Neutrophil (primary cell): ENCODE measurements at regions not wholly inside any gene's neighbourhood (a gene's known extent, or its start where the extent isn't known, plus 50 kb on each side); places are given as distances from the start of the nearest gene placed in this dataset.

Experiments
- H3K27ac ChIP-seq: fragments of 200-600 bp; sonication (generic); 2 replicates; pipeline ENCODE4 v1.5.1; 2016; ENCODE audit warnings: mild to moderate bottlenecking, moderate library complexity
- H3K27me3 ChIP-seq: fragments of 200-600 bp; sonication (generic); 2 replicates; pipeline ENCODE4 v1.6.0; 2016; ENCODE audit warnings: mild to moderate bottlenecking
- H3K36me3 ChIP-seq: fragments of 200-600 bp; sonication (generic); 2 replicates; pipeline ENCODE4 v1.5.1; 2017
- H3K4me1 ChIP-seq, 2 experiments: fragments of 200-600 bp in 1 of 2; sonication (generic) in 1 of 2; 1 replicate in 1 of 2; 2 replicates in 1 of 2; pipeline versions ENCODE4 v1.5.1 to v1.6.1; 2013 to 2016; ENCODE audit warnings: low read depth in 1 of 2, low read length in 1 of 2, mild to moderate bottlenecking in 1 of 2, moderate library complexity in 1 of 2; ENCODE audit not compliant: control insufficient read depth in 1 of 2, insufficient read depth in 1 of 2
- H3K4me3 ChIP-seq, 2 experiments: fragments of 200-600 bp in 1 of 2; sonication (generic) in 1 of 2; 1 replicate in 1 of 2; 2 replicates in 1 of 2; pipeline ENCODE4 v1.5.1; 2013 to 2016; ENCODE audit warnings: low read depth in 1 of 2, low read length in 1 of 2, mild to moderate bottlenecking in 1 of 2, moderate library complexity in 1 of 2
- H3K9me3 ChIP-seq: fragments of 200-600 bp; sonication (generic); 2 replicates; pipeline ENCODE4 v1.5.1; 2016
- CTCF ChIP-seq: fragments of 200-600 bp; sonication (generic); IDR thresholded peaks from 2 replicates; pipeline ENCODE4 v1.5.1; 2016; ENCODE audit warnings: antibody characterized with exemption

- no peak overlapping the region for H3K27ac ChIP-seq
Observed at GRCh38 chr18:56196495-56197225, 441.7 kb downstream of the TXNL1 start.

GRCh38 chr18:56191334-56191733, 447.1 kb downstream of the TXNL1 start:
- no peak overlapping the region for H3K27ac ChIP-seq
- H3K27me3 ChIP-seq, result no peaks in the 10 kb centered on the region
- H3K4me1 ChIP-seq, result no peaks in the 10 kb centered on the region
- H3K36me3 ChIP-seq, result no peaks in the 10 kb centered on the region
- no peaks in the 10 kb centered on the region for H3K9me3 ChIP-seq
- TF ChIP-seq CTCF, result no peak
- H3K4me3 ChIP-seq, result no peak overlapping the region

More at GRCh38 chr18:56196495-56197225, 441.7 kb downstream of the TXNL1 start:
- H3K9me3 ChIP-seq, result no peaks in the 10 kb centered on the region
- no peaks in the 10 kb centered on the region for H3K36me3 ChIP-seq
- no peaks in the 10 kb centered on the region for H3K27me3 ChIP-seq
- H3K4me1 ChIP-seq, result no peaks in the 10 kb centered on the region
- no peak for TF ChIP-seq CTCF
- H3K4me3 ChIP-seq, result no peak overlapping the region

- TF ChIP-seq CTCF, result no peak
- Histone ChIP-seq H3K4me3 (no peak overlapping the region), H3K27me3 (no peaks in the 10 kb centered on the region), H3K4me1 (no peaks in the 10 kb centered on the region), H3K27ac (no peak overlapping the region), H3K9me3 (no peaks in the 10 kb centered on the region), H3K36me3 (no peaks in the 10 kb centered on the region)
Observed at GRCh38 chr18:56189615-56190014, 448.8 kb downstream of the TXNL1 start.

GRCh38 chr18:56188529-56189275, 449.7 kb downstream of the TXNL1 start:
- Histone ChIP-seq H3K4me3 (no peak overlapping the region), H3K4me1 (no peaks in the 10 kb centered on the region), H3K36me3 (no peaks in the 10 kb centered on the region), H3K27me3 (no peaks in the 10 kb centered on the region), H3K27ac (no peak overlapping the region), H3K9me3 (no peaks in the 10 kb centered on the region)
- no peak for TF ChIP-seq CTCF

- Histone ChIP-seq H3K27me3 (no peaks in the 10 kb centered on the region), H3K36me3 (no peaks in the 10 kb centered on the region), H3K27ac (no peak overlapping the region), H3K4me1 (no peaks in the 10 kb centered on the region), H3K4me3 (no peak overlapping the region), H3K9me3 (no peaks in the 10 kb centered on the region)
- no peak for TF ChIP-seq CTCF
Observed at GRCh38 chr18:56186319-56186718, 452.1 kb downstream of the TXNL1 start.
